ENCODE measurements at regions not wholly inside any gene's neighbourhood (a gene's known extent, or its start where the extent isn't known, plus 50 kb on each side); places are given as distances from the start of the nearest gene placed in this dataset.

GRCh38 chr18:38951633-38952032 is 1386.0 kb upstream of the CELF4 start:
- TF ChIP-seq POLR2A (IDR thresholded peaks at IDR 0.05; ENCODE audit: extremely low read depth, insufficient read length) (no peak), CTCF (IDR thresholded peaks at IDR 0.05; ENCODE audit: low read depth, low read length) (no peak)
